ENCODE measurements at regions not wholly inside any gene's neighbourhood (a gene's known extent, or its start where the extent isn't known, plus 50 kb on each side); places are given as distances from the start of the nearest gene placed in this dataset.

- H3K4me3 Mint-ChIP-seq (ENCODE audit: unreplicated experiment), result no peak overlapping the region
- Histone ChIP-seq H3K4me2 (ENCODE audit: low read length) (no peak overlapping the region), H4K20me1 (ENCODE audit: insufficient read depth, low read length) (no peaks in the 10 kb centered on the region), H3K9me3 (ENCODE audit: insufficient read depth, low read depth, low read length) (no peaks in the 10 kb centered on the region), H3K4me3 (ENCODE audit: insufficient read depth, low read depth, low read length) (no peak overlapping the region), H3K27me3 (ENCODE audit: insufficient read depth, low read length) (peaks cover 3% of the 10 kb centered on the region), H3K27ac (ENCODE audit: low read depth, low read length) (no peak overlapping the region), H3K79me2 (ENCODE audit: insufficient read depth, low read length) (no peaks in the 10 kb centered on the region), H2AFZ (ENCODE audit: low read depth, low read length) (no peak overlapping the region), H3K9ac (ENCODE audit: low read length) (no peak overlapping the region), H3K4me1 (ENCODE audit: insufficient read depth, low read length) (no peaks in the 10 kb centered on the region), H3K36me3 (ENCODE audit: insufficient read depth, low read length) (no peaks in the 10 kb centered on the region)
- TF ChIP-seq EZH2 (IDR thresholded peaks at IDR 0.05; ENCODE audit: insufficient read depth, low read length) (no peak), CTCF (IDR thresholded peaks at IDR 0.05; ENCODE audit: insufficient read depth, low read depth, low read length) (no peak)
- H3K9me3 Mint-ChIP-seq (ENCODE audit: unreplicated experiment), result peaks cover 6% of the 10 kb centered on the region
- H3K36me3 Mint-ChIP-seq (ENCODE audit: low read depth, unreplicated experiment), result peaks cover 6% of the 10 kb centered on the region
- DNase-seq (ENCODE audit: low read depth), result no peak
- no peaks in the 10 kb centered on the region for H3K27me3 Mint-ChIP-seq (ENCODE audit: low read depth, unreplicated experiment)
- no peak for FAIRE-seq
- H3K27ac Mint-ChIP-seq (ENCODE audit: unreplicated experiment), result no peak overlapping the region
- peaks cover 7% of the 10 kb centered on the region for H3K4me1 Mint-ChIP-seq (ENCODE audit: low read depth, unreplicated experiment)
Measured at GRCh38 chr14:55740649-55740989, 160.6 kb downstream of the KTN1 start.

GRCh38 chr14:55741240-55741639 is 161.2 kb downstream of the KTN1 start:
- no peak for FAIRE-seq

More at GRCh38 chr14:55741240-55741639, 161.2 kb downstream of the KTN1 start:
- no peak overlapping the region for H3K4me3 Mint-ChIP-seq (ENCODE audit: unreplicated experiment)
- H3K9ac ChIP-seq (ENCODE audit: low read length), result no peak overlapping the region
- no peak for DNase-seq (ENCODE audit: low read depth)
- no peaks in the 10 kb centered on the region for H4K20me1 ChIP-seq (ENCODE audit: insufficient read depth, low read length)
- no peak overlapping the region for H3K27ac Mint-ChIP-seq (ENCODE audit: unreplicated experiment)
- TF ChIP-seq EZH2 (IDR thresholded peaks at IDR 0.05; ENCODE audit: insufficient read depth, low read length) (no peak), CTCF (IDR thresholded peaks at IDR 0.05; ENCODE audit: insufficient read depth, low read depth, low read length) (no peak)
- no peak overlapping the region for H3K4me3 ChIP-seq (ENCODE audit: insufficient read depth, low read depth, low read length)
- H3K27me3 ChIP-seq (ENCODE audit: insufficient read depth, low read length), result peaks cover 3% of the 10 kb centered on the region
- H3K4me2 ChIP-seq (ENCODE audit: low read length), result no peak overlapping the region
- no peaks in the 10 kb centered on the region for H3K36me3 ChIP-seq (ENCODE audit: insufficient read depth, low read length)
- H3K79me2 ChIP-seq (ENCODE audit: insufficient read depth, low read length), result no peaks in the 10 kb centered on the region
- H3K9me3 ChIP-seq (ENCODE audit: insufficient read depth, low read depth, low read length), result no peaks in the 10 kb centered on the region
- H3K4me1 Mint-ChIP-seq (ENCODE audit: low read depth, unreplicated experiment), result peaks cover 12% of the 10 kb centered on the region
- H3K27me3 Mint-ChIP-seq (ENCODE audit: low read depth, unreplicated experiment), result no peaks in the 10 kb centered on the region
- no peak overlapping the region for H3K27ac ChIP-seq (ENCODE audit: low read depth, low read length)
- H2AFZ ChIP-seq (ENCODE audit: low read depth, low read length), result no peak overlapping the region
- H3K4me1 ChIP-seq (ENCODE audit: insufficient read depth, low read length), result no peaks in the 10 kb centered on the region
- H3K9me3 Mint-ChIP-seq (ENCODE audit: unreplicated experiment), result peaks cover 1% of the 10 kb centered on the region
- peaks cover 2% of the 10 kb centered on the region for H3K36me3 Mint-ChIP-seq (ENCODE audit: low read depth, unreplicated experiment)
